Kidney glomerular epithelial cell (primary cell): ENCODE measurements at regions not wholly inside any gene's neighbourhood (a gene's known extent, or its start where the extent isn't known, plus 50 kb on each side); places are given as distances from the start of the nearest gene placed in this dataset.

ENCODE experiments used
- DNase-seq: peaks from one replicate; lab custom pipeline; 2025; lab: John Stamatoyannopoulos, UW

GRCh38 chr1:238112952-238113621 is 222.4 kb upstream of the ZP4 start:
- DNase-seq = no peak

GRCh38 chr1:238111516-238111915 is 220.8 kb upstream of the ZP4 start:
- no peak for DNase-seq

GRCh38 chr1:238111081-238111480 is 220.4 kb upstream of the ZP4 start:
- no peak for DNase-seq

GRCh38 chr1:238108417-238108816 is 217.7 kb upstream of the ZP4 start:
- DNase-seq = no peak

- no peak for DNase-seq
Observed at GRCh38 chr1:238107322-238107721, 216.6 kb upstream of the ZP4 start.

GRCh38 chr1:238104752-238105151 is 214.0 kb upstream of the ZP4 start:
- no peak for DNase-seq

GRCh38 chr1:238101923-238102322 is 211.2 kb upstream of the ZP4 start:
- DNase-seq = no peak

GRCh38 chr1:238099871-238100270 is 209.1 kb upstream of the ZP4 start:
- no peak for DNase-seq

- no peak for DNase-seq
Observed at GRCh38 chr1:238089615-238090014, 198.9 kb upstream of the ZP4 start.

- DNase-seq = peak; percentile 19
Observed at GRCh38 chr1:238088560-238089290, 198.0 kb upstream of the ZP4 start.

- DNase-seq = no peak
Observed at GRCh38 chr1:238073991-238074390, 183.3 kb upstream of the ZP4 start.

GRCh38 chr1:238071061-238071460 is 180.3 kb upstream of the ZP4 start:
- no peak for DNase-seq

GRCh38 chr1:238063454-238063853 is 172.7 kb upstream of the ZP4 start:
- DNase-seq = peak; percentile 84

- peak; percentile 24 for DNase-seq
Observed at GRCh38 chr1:238061967-238062613, 171.4 kb upstream of the ZP4 start.

- no peak for DNase-seq
Observed at GRCh38 chr1:238060061-238060460, 169.3 kb upstream of the ZP4 start.

- no peak for DNase-seq
Observed at GRCh38 chr1:238052496-238053266, 162.0 kb upstream of the ZP4 start.

- DNase-seq = peak; percentile 71
Observed at GRCh38 chr1:238029126-238029525, 138.4 kb upstream of the ZP4 start.

GRCh38 chr1:238027366-238027765 is 136.6 kb upstream of the ZP4 start:
- DNase-seq = no peak

GRCh38 chr1:238023137-238023536 is 132.4 kb upstream of the ZP4 start:
- DNase-seq = no peak

- DNase-seq = no peak
Observed at GRCh38 chr1:238018214-238018613, 127.5 kb upstream of the ZP4 start.

GRCh38 chr1:238006779-238007178 is 116.1 kb upstream of the ZP4 start:
- no peak for DNase-seq

GRCh38 chr1:238005116-238005515 is 114.4 kb upstream of the ZP4 start:
- DNase-seq = no peak
